ENCODE measurements at regions not wholly inside any gene's neighbourhood (a gene's known extent, or its start where the extent isn't known, plus 50 kb on each side); places are given as distances from the start of the nearest gene placed in this dataset.

GRCh38 chr16:86774931-86775330 lies 196.6 kb downstream of the FOXL1 start:
- Histone ChIP-seq H3K9ac (no peak overlapping the region), H3K9me3 (no peaks in the 10 kb centered on the region), H3K4me1 (no peaks in the 10 kb centered on the region), H3K36me3 (no peaks in the 10 kb centered on the region), H4K20me1 (no peaks in the 10 kb centered on the region), H3K4me2 (no peak overlapping the region), H3K27me3 (no peaks in the 10 kb centered on the region), H3K27ac (no peak overlapping the region), H3K4me3 (no peak overlapping the region)
- no peak for TF ChIP-seq Cebpa-rat (IDR thresholded peaks at IDR 0.05)

DNA sequence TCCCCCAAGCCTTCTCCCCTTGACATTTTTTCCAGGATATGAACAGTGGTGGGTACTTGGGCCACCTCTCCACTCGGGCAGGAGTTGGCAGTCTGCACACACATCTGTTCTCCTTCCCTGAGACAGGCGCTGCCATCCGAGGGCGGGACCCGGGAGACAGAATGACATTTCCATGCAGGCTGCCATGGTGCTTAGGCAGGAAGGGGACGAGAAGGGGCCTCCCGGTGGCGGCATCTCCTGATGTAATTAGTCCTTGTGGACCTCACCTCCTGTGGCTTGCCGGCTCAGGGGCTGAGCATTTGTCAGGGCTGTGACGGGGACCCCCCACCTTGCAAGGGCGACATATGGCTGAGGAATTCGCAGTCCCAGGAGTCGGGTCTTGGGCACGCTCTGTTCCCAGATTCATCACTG lies 197.2 kb downstream of the FOXL1 start:
- no peak overlapping the region for H3K9ac ChIP-seq
- no peak overlapping the region for H3K27ac ChIP-seq
- no peak overlapping the region for H3K4me2 ChIP-seq
- H3K27me3 ChIP-seq = no peaks in the 10 kb centered on the region
- H4K20me1 ChIP-seq = no peaks in the 10 kb centered on the region
- TF ChIP-seq Cebpa-rat (IDR thresholded peaks at IDR 0.05) = no peak
- H3K4me3 ChIP-seq = no peak overlapping the region
- no peaks in the 10 kb centered on the region for H3K4me1 ChIP-seq
- no peaks in the 10 kb centered on the region for H3K9me3 ChIP-seq
- H3K36me3 ChIP-seq = no peaks in the 10 kb centered on the region

GRCh38 chr16:86777381-86777946 lies 199.1 kb downstream of the FOXL1 start:
- H3K4me2 ChIP-seq = no peak overlapping the region
- no peak overlapping the region for H3K9ac ChIP-seq
- H3K27ac ChIP-seq = no peak overlapping the region
- no peaks in the 10 kb centered on the region for H4K20me1 ChIP-seq
- H3K27me3 ChIP-seq = no peaks in the 10 kb centered on the region
- no peaks in the 10 kb centered on the region for H3K9me3 ChIP-seq
- no peaks in the 10 kb centered on the region for H3K36me3 ChIP-seq
- no peak for TF ChIP-seq Cebpa-rat (IDR thresholded peaks at IDR 0.05)
- H3K4me1 ChIP-seq = no peaks in the 10 kb centered on the region
- no peak overlapping the region for H3K4me3 ChIP-seq

- Histone ChIP-seq H3K27me3 (no peaks in the 10 kb centered on the region), H3K4me3 (no peak overlapping the region), H4K20me1 (no peaks in the 10 kb centered on the region), H3K4me1 (no peaks in the 10 kb centered on the region), H3K36me3 (no peaks in the 10 kb centered on the region), H3K27ac (no peak overlapping the region), H3K4me2 (no peak overlapping the region), H3K9me3 (no peaks in the 10 kb centered on the region), H3K9ac (no peak overlapping the region)
- no peak for TF ChIP-seq Cebpa-rat (IDR thresholded peaks at IDR 0.05)
Measured at GRCh38 chr16:86778108-86778745, 199.9 kb downstream of the FOXL1 start.

DNA sequence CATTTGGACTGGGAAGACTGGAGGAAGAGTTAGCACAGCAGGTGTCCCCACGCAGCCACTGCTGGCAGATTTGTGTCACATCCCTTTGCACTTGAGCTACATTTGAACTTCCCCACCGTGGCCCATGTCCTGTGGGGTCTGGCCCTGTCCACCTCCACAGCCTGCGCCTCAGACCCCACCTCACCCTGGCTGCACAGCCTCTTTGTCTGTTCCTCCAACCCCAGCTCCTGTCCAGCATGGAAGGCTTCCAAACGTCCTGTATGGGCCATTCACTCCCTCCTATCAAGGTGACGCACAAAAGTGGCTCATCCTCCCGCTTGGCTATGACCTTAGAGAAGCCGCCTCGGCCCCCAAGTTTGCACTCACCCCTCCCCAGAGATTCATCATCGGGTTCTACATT lies 200.6 kb downstream of the FOXL1 start:
- H3K9me3 ChIP-seq = no peaks in the 10 kb centered on the region
- H3K4me3 ChIP-seq = no peak overlapping the region
- no peak overlapping the region for H3K9ac ChIP-seq
- H3K36me3 ChIP-seq = no peaks in the 10 kb centered on the region
- TF ChIP-seq Cebpa-rat (IDR thresholded peaks at IDR 0.05) = no peak
- H3K27me3 ChIP-seq = no peaks in the 10 kb centered on the region
- H3K4me1 ChIP-seq = no peaks in the 10 kb centered on the region
- H3K27ac ChIP-seq = no peak overlapping the region
- no peak overlapping the region for H3K4me2 ChIP-seq
- no peaks in the 10 kb centered on the region for H4K20me1 ChIP-seq

- H3K9me3 ChIP-seq = no peaks in the 10 kb centered on the region
- no peaks in the 10 kb centered on the region for H3K27me3 ChIP-seq
- no peak overlapping the region for H3K9ac ChIP-seq
- no peak for TF ChIP-seq Cebpa-rat (IDR thresholded peaks at IDR 0.05)
- no peak overlapping the region for H3K4me2 ChIP-seq
- no peaks in the 10 kb centered on the region for H3K36me3 ChIP-seq
- H3K27ac ChIP-seq = no peak overlapping the region
- no peaks in the 10 kb centered on the region for H3K4me1 ChIP-seq
- no peaks in the 10 kb centered on the region for H4K20me1 ChIP-seq
- H3K4me3 ChIP-seq = no peak overlapping the region
Measured at GRCh38 chr16:86781046-86781445, 202.7 kb downstream of the FOXL1 start.

DNA sequence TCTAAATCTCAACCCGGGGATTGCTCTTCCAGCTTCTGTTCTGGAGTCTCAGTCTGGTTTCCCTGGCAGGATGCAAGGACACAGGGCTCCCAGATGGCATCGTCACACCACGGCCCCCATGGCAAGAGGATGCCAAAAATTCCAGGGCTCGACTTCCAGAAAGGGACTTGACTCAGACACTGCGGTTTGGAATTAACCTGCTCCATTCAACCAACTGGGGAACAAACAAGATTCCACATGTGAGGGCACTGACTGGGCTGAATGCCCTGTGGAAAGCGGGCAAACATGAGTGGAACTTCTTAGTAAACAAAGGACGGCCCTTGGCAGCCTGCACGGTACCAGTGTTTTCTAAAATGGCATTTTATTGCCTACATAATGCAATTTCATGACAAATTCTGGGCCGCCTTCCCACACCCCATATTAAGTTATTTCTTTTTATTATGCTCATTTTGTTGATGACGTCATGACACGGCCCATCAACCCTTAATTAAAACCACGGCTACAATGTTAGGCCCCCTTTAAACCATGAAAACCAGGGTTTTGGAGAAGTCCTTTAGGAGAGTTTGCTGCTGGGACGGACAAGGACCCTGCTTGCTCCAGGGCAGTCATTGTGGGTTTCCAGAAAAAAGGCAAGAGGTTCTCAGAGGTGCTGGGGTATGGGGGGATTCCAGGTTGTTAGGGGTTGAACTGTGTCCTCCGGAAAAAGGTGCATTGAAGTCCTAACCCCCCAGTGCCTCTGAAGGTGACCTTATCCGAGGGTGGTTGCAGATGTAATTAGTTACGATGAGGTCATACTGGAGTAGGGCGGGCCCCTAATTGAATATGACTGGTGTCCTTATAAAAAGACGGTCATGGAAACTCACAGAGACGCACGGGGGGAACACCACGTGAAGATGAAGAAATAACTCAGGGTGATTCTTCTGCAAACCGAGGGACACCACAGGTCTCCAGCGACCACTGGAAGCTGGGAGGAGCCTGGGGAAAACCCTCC lies 205.6 kb downstream of the FOXL1 start:
- H3K36me3 ChIP-seq = no peaks in the 10 kb centered on the region
- no peak overlapping the region for H3K4me3 ChIP-seq
- H3K9ac ChIP-seq = no peak overlapping the region
- no peaks in the 10 kb centered on the region for H4K20me1 ChIP-seq
- no peak overlapping the region for H3K4me2 ChIP-seq
- H3K27ac ChIP-seq = no peak overlapping the region
- no peaks in the 10 kb centered on the region for H3K27me3 ChIP-seq
- no peaks in the 10 kb centered on the region for H3K9me3 ChIP-seq
- TF ChIP-seq Cebpa-rat (IDR thresholded peaks at IDR 0.05) = no peak
- H3K4me1 ChIP-seq = 0 out of 2 replicates have a peak, but pooled peaks cover 6% of the 10 kb centered on the region

DNA sequence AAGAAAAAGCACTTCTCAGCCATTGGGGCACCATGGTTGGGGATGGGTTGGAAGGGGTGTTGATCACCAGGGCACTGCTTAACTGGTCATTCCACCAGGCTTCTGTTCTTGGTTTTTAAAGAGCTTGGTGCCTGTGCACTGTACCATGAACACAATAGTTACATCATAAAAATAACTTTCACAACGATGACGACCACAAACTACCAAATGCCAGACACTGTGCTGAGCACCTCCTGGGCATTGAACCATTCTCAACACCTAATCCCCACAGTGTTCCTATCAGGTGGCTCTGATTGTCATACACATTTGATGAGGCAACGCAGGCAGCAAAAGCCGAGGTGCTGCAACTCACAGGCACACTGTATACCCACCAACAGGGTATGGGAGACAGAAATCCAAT lies 208.0 kb downstream of the FOXL1 start:
- H4K20me1 ChIP-seq = no peaks in the 10 kb centered on the region
- H3K27me3 ChIP-seq = no peaks in the 10 kb centered on the region
- H3K9ac ChIP-seq = no peak overlapping the region
- no peaks in the 10 kb centered on the region for H3K9me3 ChIP-seq
- H3K36me3 ChIP-seq = no peaks in the 10 kb centered on the region
- no peak overlapping the region for H3K4me3 ChIP-seq
- peak overlapping the region; percentile 14; the same call in 1 of the 2 replicates for H3K4me2 ChIP-seq
- H3K27ac ChIP-seq = no peak overlapping the region
- 0 out of 2 replicates have a peak, but pooled peaks cover 6% of the 10 kb centered on the region for H3K4me1 ChIP-seq
- TF ChIP-seq Cebpa-rat (IDR thresholded peaks at IDR 0.05) = no peak

GRCh38 chr16:86786994-86787393 lies 208.6 kb downstream of the FOXL1 start:
- no peaks in the 10 kb centered on the region for H3K9me3 ChIP-seq
- no peaks in the 10 kb centered on the region for H4K20me1 ChIP-seq
- no peak overlapping the region for H3K27ac ChIP-seq
- H3K4me1 ChIP-seq = 0 out of 2 replicates have a peak, but pooled peaks cover 6% of the 10 kb centered on the region
- no peak for TF ChIP-seq Cebpa-rat (IDR thresholded peaks at IDR 0.05)
- no peak overlapping the region for H3K9ac ChIP-seq
- no peak overlapping the region for H3K4me2 ChIP-seq
- no peaks in the 10 kb centered on the region for H3K36me3 ChIP-seq
- H3K4me3 ChIP-seq = no peak overlapping the region
- no peaks in the 10 kb centered on the region for H3K27me3 ChIP-seq

GRCh38 chr16:86787538-86787937 lies 209.2 kb downstream of the FOXL1 start:
- H3K9ac ChIP-seq = no peak overlapping the region
- H3K4me2 ChIP-seq = no peak overlapping the region
- H3K36me3 ChIP-seq = no peaks in the 10 kb centered on the region
- H4K20me1 ChIP-seq = no peaks in the 10 kb centered on the region
- H3K27ac ChIP-seq = no peak overlapping the region
- TF ChIP-seq Cebpa-rat (IDR thresholded peaks at IDR 0.05) = no peak
- H3K4me3 ChIP-seq = no peak overlapping the region
- H3K27me3 ChIP-seq = no peaks in the 10 kb centered on the region
- 0 out of 2 replicates have a peak, but pooled peaks cover 6% of the 10 kb centered on the region for H3K4me1 ChIP-seq
- H3K9me3 ChIP-seq = no peaks in the 10 kb centered on the region

Data from BLaER1 (cell line).